Pancreas (tissue), 10 donors: ENCODE measurements at regions not wholly inside any gene's neighbourhood (a gene's known extent, or its start where the extent isn't known, plus 50 kb on each side); places are given as distances from the start of the nearest gene placed in this dataset.

Experiments used
- ATAC-seq, 4 donors: fragments of 200-7000 bp; cut with Tn5 transposase; one replicate each; pipeline versions ENCODE4 v1.8.0 to v1.9.1; 2020; ENCODE audit warnings: mild to moderate bottlenecking in 4 of 4, moderate library complexity in 4 of 4
- DNase-seq, 6 donors: peaks; one replicate each; pipeline ENCODE4 v3.0.0-alpha.2; 2020
- FAIRE-seq: peaks from 2 replicates; lab custom pipeline; 2012; peaks lifted over from hg19 to GRCh38; lab: Jason Lieb, UNC
- H3K27ac ChIP-seq, 4 donors: fragments of 200-600 bp; sonication (generic); 1 replicate in 3 of 4; 2 replicates in 1 of 4; pipeline versions ENCODE4 v1.5.0 to v1.8.0; 2020
- H3K27me3 ChIP-seq, 4 donors: fragments of 200-600 bp; one replicate each; pipeline ENCODE4 v1.8.0; 2021
- H3K36me3 ChIP-seq, 3 donors: fragments of 200-600 bp; sonication (generic) in 1 of 3; one replicate each; pipeline versions ENCODE4 v1.5.0 to v1.8.0; 2020 to 2021
- H3K4me1 ChIP-seq, 3 donors: fragments of 200-600 bp; one replicate each; pipeline ENCODE4 v1.8.0; 2021
- H3K4me3 ChIP-seq, 4 donors: fragments of 200-600 bp; sonication (generic) in 2 of 4; one replicate each; pipeline versions ENCODE4 v1.5.0 to v1.8.0; 2020 to 2021
- H3K9me3 ChIP-seq, 4 donors: fragments of 200-600 bp; one replicate each; pipeline ENCODE4 v1.8.0; 2021
- CTCF ChIP-seq, 4 donors: fragments of 200-600 bp; sonication (generic) in 3 of 4; IDR thresholded peaks; one replicate each; pipeline versions ENCODE4 v1.5.0 to v1.8.0; 2021; ENCODE audit warnings: antibody characterized with exemption in 4 of 4
- WGBS, 2 donors: extraction: QIAGEN DNeasy Blood & Tissue Kit; methylation state at CpG; one replicate each; pipeline ENCODE4 v1.1.7; 2013; 5-methylcytosine and 5-hydroxymethylcytosine counted together
- intact Hi-C, 3 donors: fragments of 100-400 bp; cut with DNase I; formaldehyde crosslinking; loops; one replicate each; pipeline versions ENCODE4 v1.11.1 to v1.14.2; 2022
- donor health status: healthy with polysubstance abuse.
- donor health status: DM: no; HTN: no; CAD: no; lungs with moderate emphysema.
- donor health status: DM: no; HTN: no; CAD: no.
- donor health status: control.
- donor health status: control.
- donor health status: Bipolar disorder and iron deficiency.
- donor health status: DM: yes; HTN: yes; CAD: no.
- donor health status: DM: no; HTN: no; CAD: no.
- donor health status: DM: no; HTN: no; CAD: no.
- donor health status: DM: yes; HTN: yes; CAD: no.

GRCh38 chr9:23412458-23412857, 413.6 kb downstream of the ELAVL2 start:
- H3K27ac ChIP-seq, result no peak overlapping the region
- no peaks in the 10 kb centered on the region for H3K27me3 ChIP-seq
- TF ChIP-seq CTCF (IDR thresholded peaks at IDR 0.05), result no peak
- WGBS, 2 donors, result 52 to 66% methylated on average over 3 of the region's 3 CpGs
- DNase-seq (no peak), FAIRE-seq (no peak), ATAC-seq (no peak)
- no peaks in the 10 kb centered on the region for H3K9me3 ChIP-seq
- no peaks in the 10 kb centered on the region for H3K4me1 ChIP-seq
- H3K4me3 ChIP-seq, result no peak overlapping the region
- no peaks in the 10 kb centered on the region for H3K36me3 ChIP-seq
- intact Hi-C loops, result no loop called here

- intact Hi-C loops, result no loop called here
- Histone ChIP-seq H3K36me3 (no peaks in the 10 kb centered on the region), H3K27ac (no peak overlapping the region), H3K4me1 (no peaks in the 10 kb centered on the region), H3K4me3 (no peak overlapping the region), H3K27me3 (no peaks in the 10 kb centered on the region), H3K9me3 (no peaks in the 10 kb centered on the region)
- DNase-seq, result no peak
- WGBS, 2 donors, result 81 to 84% methylated on average over 2 of the region's 2 CpGs
- no peak for FAIRE-seq
- no peak for TF ChIP-seq CTCF (IDR thresholded peaks at IDR 0.05)
- no peak for ATAC-seq
Measured at GRCh38 chr9:23413541-23413940, 412.5 kb downstream of the ELAVL2 start.

- H3K36me3 ChIP-seq, result no peaks in the 10 kb centered on the region
- no peak overlapping the region for H3K4me3 ChIP-seq
- intact Hi-C loops, result no loop called here
- no peak overlapping the region for H3K27ac ChIP-seq
- no peaks in the 10 kb centered on the region for H3K4me1 ChIP-seq
- no peaks in the 10 kb centered on the region for H3K27me3 ChIP-seq
- H3K9me3 ChIP-seq, result no peaks in the 10 kb centered on the region
- no peak for DNase-seq
- no peak for TF ChIP-seq CTCF (IDR thresholded peaks at IDR 0.05)
- WGBS, 2 donors, result 60 to 72% methylated on average over 6 of the region's 6 CpGs
- no peak for FAIRE-seq
- ATAC-seq, result no peak
Measured at GRCh38 chr9:23423999-23424398, 402.0 kb downstream of the ELAVL2 start.

GRCh38 chr9:23426144-23426543, 399.9 kb downstream of the ELAVL2 start:
- DNase-seq (no peak), FAIRE-seq (no peak), ATAC-seq (no peak)
- no peaks in the 10 kb centered on the region for H3K4me1 ChIP-seq
- H3K4me3 ChIP-seq, result no peak overlapping the region
- intact Hi-C loops, result no loop called here
- no peaks in the 10 kb centered on the region for H3K27me3 ChIP-seq
- no peak for TF ChIP-seq CTCF (IDR thresholded peaks at IDR 0.05)
- no peaks in the 10 kb centered on the region for H3K9me3 ChIP-seq
- 52 to 66% methylated on average over 1 of the region's 1 CpG for WGBS, 2 donors
- no peak overlapping the region for H3K27ac ChIP-seq
- no peaks in the 10 kb centered on the region for H3K36me3 ChIP-seq

- H3K4me1 ChIP-seq, result no peaks in the 10 kb centered on the region
- H3K36me3 ChIP-seq, result no peaks in the 10 kb centered on the region
- no peaks in the 10 kb centered on the region for H3K9me3 ChIP-seq
- TF ChIP-seq CTCF (IDR thresholded peaks at IDR 0.05), result no peak
- DNase-seq (no peak), ATAC-seq (no peak), FAIRE-seq (no peak)
- H3K27me3 ChIP-seq, result no peaks in the 10 kb centered on the region
- no peak overlapping the region for H3K4me3 ChIP-seq
- intact Hi-C loops, result no loop called here
- WGBS, 2 donors, result 53 to 55% methylated on average over 5 of the region's 5 CpGs
- H3K27ac ChIP-seq, result no peak overlapping the region
Measured at GRCh38 chr9:23431459-23431858, 394.6 kb downstream of the ELAVL2 start.
